GM18867 (cell line): ENCODE measurements at regions not wholly inside any gene's neighbourhood (a gene's known extent, or its start where the extent isn't known, plus 50 kb on each side); places are given as distances from the start of the nearest gene placed in this dataset.

ENCODE experiments used
- ATAC-seq: cut with Tn5 transposase; IDR thresholded peaks from one replicate; pipeline ENCODE4 v1.9.1; 2021; ENCODE audit warnings: mild to moderate bottlenecking, moderate library complexity; ENCODE audit not compliant: unreplicated experiment

- peak; percentile 45 for ATAC-seq
These were observed 63.2 kb upstream of the MAPRE2 start for GRCh38 chr18:34977838-34978532.

- no peak for ATAC-seq
These were observed 62.7 kb upstream of the MAPRE2 start for GRCh38 chr18:34978533-34978893.

- ATAC-seq = peak; percentile 31
These were observed 62.1 kb upstream of the MAPRE2 start for GRCh38 chr18:34978953-34979608.

DNA sequence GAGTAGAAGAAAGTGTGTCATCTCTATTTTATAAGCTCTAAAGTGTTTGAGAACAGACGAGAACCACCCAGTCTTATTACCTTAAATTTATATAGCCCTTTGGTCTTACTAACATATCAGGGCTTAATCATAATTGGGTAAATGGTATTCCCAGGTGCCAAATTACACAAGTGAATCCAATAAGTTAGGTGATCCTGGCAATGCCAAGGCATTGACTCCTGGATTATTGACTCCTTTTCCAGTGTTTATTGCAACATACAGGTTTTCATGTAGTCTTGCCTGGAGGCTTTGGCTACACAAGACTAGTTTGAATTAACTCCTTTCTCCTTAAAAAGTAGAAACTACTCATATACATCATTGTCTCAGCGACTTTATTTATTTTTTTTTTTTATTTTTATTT, 59.7 kb upstream of the MAPRE2 start:
- ATAC-seq = no peak

- ATAC-seq = no peak
These were observed 55.2 kb upstream of the MAPRE2 start for GRCh38 chr18:34985963-34986362.

GRCh38 chr18:34990597-34990996, 50.6 kb upstream of the MAPRE2 start:
- ATAC-seq = no peak

- ATAC-seq = no peak
These were observed 50.1 kb upstream of the MAPRE2 start for GRCh38 chr18:34991152-34991551.
